G401 (cell line): ENCODE measurements at regions not wholly inside any gene's neighbourhood (a gene's known extent, or its start where the extent isn't known, plus 50 kb on each side); places are given as distances from the start of the nearest gene placed in this dataset.
"Not testable (repeated sequence)": the region's sequence is repeated elsewhere in the genome, so short reads cannot be mapped to it uniquely, and the experiment has no call there.

Source experiments
- DNase-seq: peaks from one replicate; pipeline ENCODE4 v3.0.0-alpha.2; 2015; ENCODE audit warnings: low spot score
- in situ Hi-C: cut with HindIII; loops from 2 replicates; pipeline ENCODE4 v1.10.0; 2016; ENCODE audit warnings: low sequenced_read_pairs, mixed read lengths

- in situ Hi-C loops = no loop called here
- no peak for DNase-seq
Measured at GRCh38 chr2:8248623-8248957, 433.3 kb upstream of the ID2 start.

DNA sequence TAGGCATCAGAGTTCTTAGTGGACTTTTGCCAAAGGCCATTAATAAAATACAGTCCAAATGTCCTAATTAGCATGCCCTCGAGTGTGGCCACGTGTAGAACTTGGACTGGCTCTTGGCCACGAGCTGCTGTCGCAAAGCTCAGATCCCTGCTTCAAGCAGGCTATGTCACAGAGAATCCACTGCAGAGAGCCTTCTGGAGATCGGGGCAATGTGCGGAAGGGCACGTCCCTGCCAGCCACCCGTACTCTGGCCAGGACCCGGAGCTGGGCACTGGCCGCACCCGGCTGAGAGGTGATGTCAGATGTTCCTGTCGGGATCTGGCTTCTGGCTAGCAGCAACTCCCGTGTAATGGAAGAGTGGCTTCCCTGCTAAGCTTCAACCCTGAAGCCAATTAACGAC lies 432.7 kb upstream of the ID2 start:
- DNase-seq = peak; percentile 10
- in situ Hi-C loops = no loop called here

DNA sequence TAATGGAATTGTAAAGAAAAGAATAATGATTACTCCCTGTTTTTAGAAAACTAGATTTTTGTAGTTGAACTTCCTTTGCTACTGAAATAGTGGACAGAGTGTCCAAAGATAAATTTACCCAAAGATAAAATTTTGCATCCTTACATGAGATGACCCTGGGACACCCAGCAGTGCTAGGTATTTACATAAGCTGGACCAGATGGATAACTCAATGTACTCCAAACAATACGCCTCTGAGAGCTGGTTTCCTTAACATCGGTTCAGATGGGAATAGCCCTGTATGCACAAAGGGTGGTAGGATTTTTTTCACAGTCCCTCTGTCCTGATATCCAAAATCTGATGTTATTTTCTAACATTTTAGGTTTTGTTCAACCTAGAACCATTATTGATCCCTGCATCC lies 432.1 kb upstream of the ID2 start:
- no peak for DNase-seq
- in situ Hi-C loops = no loop called here

GRCh38 chr2:8250290-8250689 lies 431.6 kb upstream of the ID2 start:
- in situ Hi-C loops, DNase-seq: not testable (repeated sequence)

GRCh38 chr2:8251291-8251690 lies 430.6 kb upstream of the ID2 start:
- in situ Hi-C loops = no loop called here

GRCh38 chr2:8251856-8252255 lies 430.0 kb upstream of the ID2 start:
- DNase-seq = no peak
- in situ Hi-C loops = no loop called here

More at GRCh38 chr2:8251291-8251690, 430.6 kb upstream of the ID2 start:
- DNase-seq = no peak

DNA sequence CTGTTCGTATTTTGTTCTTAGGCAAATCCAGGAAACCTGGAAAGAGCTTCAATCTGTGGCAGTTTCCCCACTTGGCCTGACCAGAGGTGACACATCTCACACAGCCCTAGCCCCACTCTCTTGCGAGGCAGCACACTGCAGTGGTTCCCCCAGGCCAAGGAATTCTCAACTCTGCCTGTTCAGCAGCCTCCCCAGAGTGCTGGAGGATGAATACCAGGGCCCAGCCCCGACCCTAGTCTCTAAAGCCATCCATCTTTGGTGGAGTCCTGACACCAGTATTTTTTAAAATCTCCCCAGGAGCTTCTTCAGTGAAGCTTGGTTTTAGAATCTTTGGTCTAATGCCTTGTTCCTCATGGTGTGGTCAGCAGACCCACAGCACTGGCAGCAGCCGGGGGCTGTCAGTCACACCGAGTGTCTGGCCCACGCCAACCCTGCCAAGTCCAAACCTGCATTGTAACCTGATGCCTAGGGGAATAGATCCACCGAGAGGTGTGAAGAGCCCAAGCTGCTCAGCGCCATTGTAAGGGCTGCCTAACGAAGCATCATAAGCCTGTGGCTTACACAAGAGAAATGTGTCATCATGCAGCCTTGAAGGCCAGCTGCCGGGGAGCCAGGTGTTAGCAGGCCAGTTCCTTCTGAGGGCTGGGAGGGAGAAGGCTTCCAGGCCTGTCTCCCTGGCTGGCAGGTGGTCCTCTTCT lies 428.7 kb upstream of the ID2 start:
- DNase-seq = no peak
- in situ Hi-C loops = no loop called here

GRCh38 chr2:8253781-8254180 lies 428.1 kb upstream of the ID2 start:
- in situ Hi-C loops = no loop called here
- DNase-seq = no peak

- DNase-seq, in situ Hi-C loops: not testable (repeated sequence)
Measured at GRCh38 chr2:8254214-8254613, 427.6 kb upstream of the ID2 start.

- in situ Hi-C loops = no loop called here
- no peak for DNase-seq
Measured at GRCh38 chr2:8254791-8255447, 426.9 kb upstream of the ID2 start.

DNA sequence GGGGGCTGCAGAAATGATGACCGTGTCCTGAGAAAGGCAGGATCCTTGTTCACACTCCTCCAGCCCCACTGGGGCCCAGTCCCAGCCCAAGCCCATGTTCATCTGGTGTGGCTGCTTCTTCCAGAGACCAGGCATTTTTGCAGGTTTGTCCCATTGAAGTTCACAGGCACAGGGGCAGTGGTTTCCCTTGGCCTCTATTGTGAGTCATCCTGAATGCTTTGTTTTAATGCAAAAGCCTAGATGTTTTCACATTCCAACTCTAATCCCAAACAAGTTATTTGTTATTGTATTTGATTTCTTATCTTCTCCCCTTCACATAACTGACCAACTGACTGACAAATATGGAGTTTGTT lies 426.4 kb upstream of the ID2 start:
- in situ Hi-C loops = no loop called here
- no peak for DNase-seq

DNA sequence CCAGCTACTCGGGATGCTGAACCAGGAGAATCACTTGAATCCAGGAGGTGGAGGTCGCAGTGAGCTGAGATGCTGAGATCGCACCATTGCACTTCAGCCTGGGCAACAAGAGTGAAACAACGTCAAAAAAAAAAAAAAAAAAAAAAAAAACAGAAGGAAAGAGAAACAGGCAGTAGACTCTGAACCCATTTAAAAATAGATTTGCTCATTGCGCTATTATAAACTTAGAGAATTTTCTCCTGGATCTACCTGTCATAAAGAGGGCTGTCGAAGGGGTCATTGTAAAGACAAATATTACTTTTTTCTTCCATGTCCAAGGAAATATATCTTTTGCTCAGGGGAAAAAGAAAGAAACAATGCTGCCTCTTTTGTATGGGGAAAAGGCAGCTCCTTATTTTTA lies 425.0 kb upstream of the ID2 start:
- in situ Hi-C loops = no loop called here
- DNase-seq = no peak

DNA sequence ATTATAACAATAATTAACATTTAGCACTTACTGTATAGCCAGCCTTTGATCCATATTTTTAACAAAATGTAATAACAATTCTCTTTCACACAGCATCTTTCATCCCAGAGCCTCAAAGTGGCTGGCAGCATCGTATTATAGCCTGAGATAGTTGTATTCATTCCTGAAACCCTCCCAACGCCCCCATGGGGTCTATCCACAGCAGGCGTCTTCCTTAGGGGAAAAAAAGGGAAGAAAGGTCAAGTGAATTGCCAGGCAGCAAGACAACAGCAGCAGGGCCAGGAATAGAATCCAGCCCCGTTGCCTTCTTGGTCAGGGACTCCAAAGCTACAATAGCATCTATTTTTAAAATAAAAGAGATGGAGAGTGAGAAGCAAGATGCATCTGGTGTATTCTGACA lies 424.4 kb upstream of the ID2 start:
- DNase-seq = no peak
- in situ Hi-C loops = no loop called here

- DNase-seq = no peak
- in situ Hi-C loops = no loop called here
Measured at GRCh38 chr2:8258406-8258805, 423.4 kb upstream of the ID2 start.

- in situ Hi-C loops = no loop called here
- peak; percentile 13 for DNase-seq
Measured at GRCh38 chr2:8259106-8259840, 422.6 kb upstream of the ID2 start.

GRCh38 chr2:8259841-8260178 lies 422.0 kb upstream of the ID2 start:
- DNase-seq = no peak
- in situ Hi-C loops = no loop called here

DNA sequence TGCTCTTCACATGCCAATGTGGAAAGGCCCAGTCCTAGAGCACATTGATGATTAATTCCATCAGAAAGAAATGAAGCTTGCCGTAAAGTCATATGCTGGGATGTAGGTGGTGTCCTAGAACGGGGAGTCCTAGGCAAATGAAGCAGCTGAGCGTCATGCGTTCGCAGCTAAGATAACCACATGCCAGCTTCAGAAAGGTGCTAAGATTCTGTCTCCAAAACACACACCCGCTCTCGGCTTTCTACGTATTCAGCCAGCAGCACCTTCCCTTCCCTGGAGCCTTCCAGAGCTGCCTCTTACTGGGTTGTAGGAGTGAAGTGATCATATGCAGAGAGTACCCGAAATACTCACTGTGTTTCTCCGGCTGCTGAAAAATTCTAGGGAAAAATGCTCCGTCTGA lies 421.6 kb upstream of the ID2 start:
- no peak for DNase-seq

GRCh38 chr2:8263901-8264300 lies 418.0 kb upstream of the ID2 start:
- DNase-seq = no peak

More for the DNA sequence above, 421.6 kb upstream of the ID2 start:
- in situ Hi-C loops = no loop called here

DNA sequence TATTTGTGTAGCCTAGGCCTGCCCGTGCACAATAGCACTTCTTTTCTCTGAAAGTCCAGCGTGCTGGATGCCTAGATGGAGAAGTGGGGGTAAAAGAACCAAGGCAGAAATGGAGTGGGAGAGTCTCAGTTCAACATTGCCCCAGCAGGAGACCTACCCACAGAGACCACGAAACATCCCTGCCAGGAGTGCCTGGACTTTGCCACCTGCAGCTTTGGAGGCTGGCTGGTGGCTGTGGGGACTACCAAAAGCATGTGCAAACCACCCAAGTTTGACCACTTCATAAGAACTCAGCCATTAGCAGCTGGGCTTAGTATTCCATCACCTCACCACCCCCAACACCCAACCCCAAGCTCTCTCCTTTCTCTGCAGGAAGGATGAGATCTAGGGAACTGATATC lies 416.9 kb upstream of the ID2 start:
- no peak for DNase-seq
- in situ Hi-C loops = no loop called here

More at GRCh38 chr2:8263901-8264300, 418.0 kb upstream of the ID2 start:
- in situ Hi-C loops = no loop called here

GRCh38 chr2:8265476-8266226 lies 416.2 kb upstream of the ID2 start:
- DNase-seq = no peak
- in situ Hi-C loops = no loop called here
